NB4 (cell line): ENCODE measurements at regions not wholly inside any gene's neighbourhood (a gene's known extent, or its start where the extent isn't known, plus 50 kb on each side); places are given as distances from the start of the nearest gene placed in this dataset.

Experiments used
- CTCF ChIP-seq: IDR thresholded peaks from one replicate; pipeline ENCODE4 v1.5.1; 2012; ENCODE audit warnings: low read depth, low read length
- POLR2A ChIP-seq: IDR thresholded peaks from 2 replicates; pipeline ENCODE4 v1.6.1; 2011; ENCODE audit warnings: mild to moderate bottlenecking; ENCODE audit not compliant: insufficient read length; ENCODE audit errors: extremely low read depth

GRCh38 chr1:209158851-209159250 lies 424.7 kb upstream of the CAMK1G start:
- TF ChIP-seq CTCF (no peak), POLR2A (no peak)
